HG03342 (cell line): ENCODE measurements at regions not wholly inside any gene's neighbourhood (a gene's known extent, or its start where the extent isn't known, plus 50 kb on each side); places are given as distances from the start of the nearest gene placed in this dataset.

Experiments used
- ATAC-seq: cut with Tn5 transposase; IDR thresholded peaks from one replicate; pipeline ENCODE4 v1.9.1; 2021; ENCODE audit warnings: mild to moderate bottlenecking, moderate library complexity; ENCODE audit not compliant: unreplicated experiment

- ATAC-seq = no peak
Measured at GRCh38 chr4:177105536-177105935, 204.1 kb upstream of the NEIL3 start.

- no peak for ATAC-seq
Measured at GRCh38 chr4:177107288-177107921, 202.3 kb upstream of the NEIL3 start.

GRCh38 chr4:177108708-177109107 is 201.0 kb upstream of the NEIL3 start:
- no peak for ATAC-seq

- no peak for ATAC-seq
Measured at GRCh38 chr4:177109769-177110168, 199.9 kb upstream of the NEIL3 start.

GRCh38 chr4:177116161-177116560 is 193.5 kb upstream of the NEIL3 start:
- no peak for ATAC-seq

GRCh38 chr4:177117256-177117655 is 192.4 kb upstream of the NEIL3 start:
- no peak for ATAC-seq

GRCh38 chr4:177118596-177118995 is 191.1 kb upstream of the NEIL3 start:
- no peak for ATAC-seq

- no peak for ATAC-seq
Measured at GRCh38 chr4:177119021-177119471, 190.6 kb upstream of the NEIL3 start.

- ATAC-seq = no peak
Measured at GRCh38 chr4:177119691-177120090, 190.0 kb upstream of the NEIL3 start.

GRCh38 chr4:177123811-177124210 is 185.9 kb upstream of the NEIL3 start:
- no peak for ATAC-seq

GRCh38 chr4:177124349-177125064 is 185.2 kb upstream of the NEIL3 start:
- no peak for ATAC-seq

- ATAC-seq = no peak
Measured at GRCh38 chr4:177125656-177126055, 184.0 kb upstream of the NEIL3 start.

- ATAC-seq = no peak
Measured at GRCh38 chr4:177127658-177128057, 182.0 kb upstream of the NEIL3 start.

GRCh38 chr4:177128306-177128705 is 181.4 kb upstream of the NEIL3 start:
- ATAC-seq = no peak

GRCh38 chr4:177131736-177132135 is 177.9 kb upstream of the NEIL3 start:
- ATAC-seq = no peak

- ATAC-seq = no peak
Measured at GRCh38 chr4:177147668-177148067, 162.0 kb upstream of the NEIL3 start.

- no peak for ATAC-seq
Measured at GRCh38 chr4:177155454-177155853, 154.2 kb upstream of the NEIL3 start.

- no peak for ATAC-seq
Measured at GRCh38 chr4:177159600-177159999, 150.1 kb upstream of the NEIL3 start.

- ATAC-seq = no peak
Measured at GRCh38 chr4:177161781-177162180, 147.9 kb upstream of the NEIL3 start.

- no peak for ATAC-seq
Measured at GRCh38 chr4:177163532-177163931, 146.1 kb upstream of the NEIL3 start.

GRCh38 chr4:177171588-177171987 is 138.1 kb upstream of the NEIL3 start:
- no peak for ATAC-seq

GRCh38 chr4:177175473-177175872 is 134.2 kb upstream of the NEIL3 start:
- ATAC-seq = no peak
